ENCODE measurements at regions not wholly inside any gene's neighbourhood (a gene's known extent, or its start where the extent isn't known, plus 50 kb on each side); places are given as distances from the start of the nearest gene placed in this dataset.
"Not testable (repeated sequence)": the region's sequence is repeated elsewhere in the genome, so short reads cannot be mapped to it uniquely, and the experiment has no call there.

GRCh38 chr2:185583058-185583816, 155.4 kb upstream of the FSIP2 start:
- Histone ChIP-seq H3K9me3 (ENCODE audit: control insufficient read depth in 2 of 3, low read length in 3 of 3) (no peaks in the 10 kb centered on the region), H3K36me3 (ENCODE audit: control insufficient read depth in 2 of 3, insufficient read depth in 3 of 3, low read length in 3 of 3) (no peaks in the 10 kb centered on the region), H3K27me3 (ENCODE audit: control insufficient read depth in 2 of 2, insufficient read depth in 2 of 2, low read length in 2 of 2) (no peaks in the 10 kb centered on the region), H3K27ac (ENCODE audit: low read depth, low read length) (no peak overlapping the region), H3K4me1 (ENCODE audit: control insufficient read depth in 2 of 2, insufficient read depth in 2 of 2, low read length in 2 of 2) (no peaks in the 10 kb centered on the region), H3K4me3 (ENCODE audit: low read length) (no peak overlapping the region)
- H3K4me3 Mint-ChIP-seq: no peak overlapping the region
- intact Hi-C loops (cut with micrococcal nuclease): no loop called here
- ATAC-seq (no peak), DNase-seq (no peak)
- no peaks in the 10 kb centered on the region for H3K36me3 Mint-ChIP-seq
- H3K27me3 Mint-ChIP-seq: no peaks in the 10 kb centered on the region
- H3K9me3 Mint-ChIP-seq: peaks cover 4 to 26% (median 10%) of the 10 kb centered on the region in 11 donors
- CTCF ChIA-PET: no interaction called here
- H3K4me1 Mint-ChIP-seq: no peaks in the 10 kb centered on the region
- POLR2A ChIA-PET: no interaction called here
- no peak overlapping the region for H3K27ac Mint-ChIP-seq

- H3K27ac Mint-ChIP-seq; H3K4me3 Mint-ChIP-seq; H3K36me3 Mint-ChIP-seq; DNase-seq; H3K27ac ChIP-seq (ENCODE audit: low read depth, low read length); intact Hi-C loops (cut with micrococcal nuclease); ATAC-seq; H3K27me3 ChIP-seq (ENCODE audit: control insufficient read depth in 2 of 2, insufficient read depth in 2 of 2, low read length in 2 of 2); H3K4me1 ChIP-seq (ENCODE audit: control insufficient read depth in 2 of 2, insufficient read depth in 2 of 2, low read length in 2 of 2); CTCF ChIA-PET; H3K9me3 ChIP-seq (ENCODE audit: control insufficient read depth in 2 of 3, low read length in 3 of 3); H3K4me1 Mint-ChIP-seq; POLR2A ChIA-PET; H3K27me3 Mint-ChIP-seq; H3K4me3 ChIP-seq (ENCODE audit: low read length); H3K36me3 ChIP-seq (ENCODE audit: control insufficient read depth in 2 of 3, insufficient read depth in 3 of 3, low read length in 3 of 3): not testable (repeated sequence)
- H3K9me3 Mint-ChIP-seq: peaks cover 2 to 26% (median 12%) of the 10 kb centered on the region in 11 donors
Measured at GRCh38 chr2:185585165-185585564, 153.4 kb upstream of the FSIP2 start.

GRCh38 chr2:185591276-185591675, 147.3 kb upstream of the FSIP2 start:
- H3K36me3 ChIP-seq (ENCODE audit: control insufficient read depth in 2 of 3, insufficient read depth in 3 of 3, low read length in 3 of 3); H3K4me1 ChIP-seq (ENCODE audit: control insufficient read depth in 2 of 2, insufficient read depth in 2 of 2, low read length in 2 of 2); CTCF ChIA-PET; DNase-seq; ATAC-seq; POLR2A ChIA-PET; H3K36me3 Mint-ChIP-seq; H3K27ac ChIP-seq (ENCODE audit: low read depth, low read length); H3K27me3 ChIP-seq (ENCODE audit: control insufficient read depth in 2 of 2, insufficient read depth in 2 of 2, low read length in 2 of 2); H3K27ac Mint-ChIP-seq; H3K4me3 Mint-ChIP-seq; H3K9me3 ChIP-seq (ENCODE audit: control insufficient read depth in 2 of 3, low read length in 3 of 3); intact Hi-C loops (cut with micrococcal nuclease); H3K4me1 Mint-ChIP-seq; H3K4me3 ChIP-seq (ENCODE audit: low read length); H3K27me3 Mint-ChIP-seq: not testable (repeated sequence)
- H3K9me3 Mint-ChIP-seq: peaks cover 3 to 13% (median 8%) of the 10 kb centered on the region in 11 donors

DNA sequence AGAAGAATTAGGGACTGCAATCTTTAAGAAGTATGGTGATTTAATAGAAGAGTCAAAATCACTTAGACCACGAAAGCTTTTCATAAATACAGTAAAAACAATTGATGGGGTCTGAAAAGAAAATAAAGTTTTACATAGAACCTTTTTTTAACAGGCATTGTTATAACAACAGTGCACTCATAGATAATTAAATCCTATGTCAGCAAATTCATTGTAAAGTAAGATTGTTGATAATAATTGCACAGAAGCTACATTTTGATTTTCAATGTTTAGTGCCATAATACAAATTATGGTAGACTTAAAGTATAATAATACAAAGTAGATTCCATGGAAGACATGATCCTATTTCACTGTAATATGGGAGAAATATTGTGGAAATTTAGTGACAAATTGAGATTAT, 130.7 kb upstream of the FSIP2 start:
- DNase-seq (no peak), ATAC-seq (no peak)
- Histone ChIP-seq H3K4me1 (ENCODE audit: control insufficient read depth in 2 of 2, insufficient read depth in 2 of 2, low read length in 2 of 2) (no peaks in the 10 kb centered on the region), H3K9me3 (ENCODE audit: control insufficient read depth in 2 of 3, low read length in 3 of 3) (no peaks in the 10 kb centered on the region), H3K36me3 (ENCODE audit: control insufficient read depth in 2 of 3, insufficient read depth in 3 of 3, low read length in 3 of 3) (no peaks in the 10 kb centered on the region), H3K27ac (ENCODE audit: low read depth, low read length) (no peak overlapping the region), H3K27me3 (ENCODE audit: control insufficient read depth in 2 of 2, insufficient read depth in 2 of 2, low read length in 2 of 2) (no peaks in the 10 kb centered on the region), H3K4me3 (ENCODE audit: low read length) (no peak overlapping the region)
- ChIA-PET CTCF (no interaction called here), POLR2A (no interaction called here)
- Mint-ChIP-seq H3K4me3 (no peak overlapping the region), H3K27me3 (no peaks in the 10 kb centered on the region), H3K27ac (no peak overlapping the region), H3K4me1 (no peaks in the 10 kb centered on the region), H3K36me3 (no peaks in the 10 kb centered on the region), H3K9me3 (peaks cover 0 to 11% (median 0%) of the 10 kb centered on the region in 11 donors)
- intact Hi-C loops (cut with micrococcal nuclease): no loop called here

DNA sequence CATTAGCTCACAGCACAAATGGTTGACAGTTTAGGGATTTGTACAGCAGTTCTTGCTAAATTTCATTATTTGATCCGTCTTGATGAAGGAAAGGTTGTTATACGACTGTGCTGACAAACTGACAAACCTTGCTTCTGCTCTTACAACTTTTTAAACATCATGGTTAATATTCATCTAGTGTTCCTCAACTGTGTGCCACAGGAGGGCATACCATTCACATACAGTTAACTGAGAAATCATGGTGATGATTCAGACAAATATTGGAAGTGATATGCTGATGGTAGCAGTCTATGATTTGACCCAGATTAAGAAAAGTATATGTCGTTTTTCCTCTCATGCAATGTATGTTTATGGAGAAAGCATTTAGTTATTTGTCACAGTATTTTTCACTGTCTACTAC, 129.8 kb upstream of the FSIP2 start:
- CTCF ChIA-PET: no interaction called here
- Mint-ChIP-seq H3K36me3 (no peaks in the 10 kb centered on the region), H3K27me3 (no peaks in the 10 kb centered on the region), H3K27ac (no peak overlapping the region), H3K4me3 (no peak overlapping the region), H3K4me1 (no peaks in the 10 kb centered on the region), H3K9me3 (peaks cover 0 to 11% (median 1%) of the 10 kb centered on the region in 11 donors)
- H3K4me3 ChIP-seq (ENCODE audit: low read length): no peak overlapping the region
- intact Hi-C loops (cut with micrococcal nuclease): no loop called here
- no peaks in the 10 kb centered on the region for H3K36me3 ChIP-seq (ENCODE audit: control insufficient read depth in 2 of 3, insufficient read depth in 3 of 3, low read length in 3 of 3)
- POLR2A ChIA-PET: no interaction called here
- H3K27ac ChIP-seq (ENCODE audit: low read depth, low read length): no peak overlapping the region
- DNase-seq (no peak), ATAC-seq (no peak)
- H3K27me3 ChIP-seq (ENCODE audit: control insufficient read depth in 2 of 2, insufficient read depth in 2 of 2, low read length in 2 of 2): no peaks in the 10 kb centered on the region
- H3K9me3 ChIP-seq (ENCODE audit: control insufficient read depth in 2 of 3, low read length in 3 of 3): no peaks in the 10 kb centered on the region
- H3K4me1 ChIP-seq (ENCODE audit: control insufficient read depth in 2 of 2, insufficient read depth in 2 of 2, low read length in 2 of 2): no peaks in the 10 kb centered on the region

GRCh38 chr2:185610301-185610700, 128.3 kb upstream of the FSIP2 start:
- Histone ChIP-seq H3K9me3 (ENCODE audit: control insufficient read depth in 2 of 3, low read length in 3 of 3) (no peaks in the 10 kb centered on the region), H3K36me3 (ENCODE audit: control insufficient read depth in 2 of 3, insufficient read depth in 3 of 3, low read length in 3 of 3) (no peaks in the 10 kb centered on the region), H3K27me3 (ENCODE audit: control insufficient read depth in 2 of 2, insufficient read depth in 2 of 2, low read length in 2 of 2) (no peaks in the 10 kb centered on the region), H3K4me1 (ENCODE audit: control insufficient read depth in 2 of 2, insufficient read depth in 2 of 2, low read length in 2 of 2) (no peaks in the 10 kb centered on the region), H3K4me3 (ENCODE audit: low read length) (no peak overlapping the region), H3K27ac (ENCODE audit: low read depth, low read length) (no peak overlapping the region)
- no peaks in the 10 kb centered on the region for H3K4me1 Mint-ChIP-seq
- no peak overlapping the region for H3K27ac Mint-ChIP-seq
- H3K4me3 Mint-ChIP-seq: no peak overlapping the region
- ChIA-PET POLR2A (no interaction called here), CTCF (no interaction called here)
- ATAC-seq (no peak), DNase-seq (no peak)
- H3K9me3 Mint-ChIP-seq: peaks cover 0 to 11% (median 1%) of the 10 kb centered on the region in 11 donors
- intact Hi-C loops (cut with micrococcal nuclease): no loop called here
- no peaks in the 10 kb centered on the region for H3K36me3 Mint-ChIP-seq
- H3K27me3 Mint-ChIP-seq: no peaks in the 10 kb centered on the region

- no peaks in the 10 kb centered on the region for H3K27me3 Mint-ChIP-seq
- ChIA-PET CTCF (no interaction called here), POLR2A (no interaction called here)
- H3K36me3 ChIP-seq (ENCODE audit: control insufficient read depth in 2 of 3, insufficient read depth in 3 of 3, low read length in 3 of 3): no peaks in the 10 kb centered on the region
- no peaks in the 10 kb centered on the region for H3K27me3 ChIP-seq (ENCODE audit: control insufficient read depth in 2 of 2, insufficient read depth in 2 of 2, low read length in 2 of 2)
- no peak overlapping the region for H3K4me3 Mint-ChIP-seq
- intact Hi-C loops (cut with micrococcal nuclease): no loop called here
- DNase-seq: no peak
- H3K4me3 ChIP-seq (ENCODE audit: low read length): no peak overlapping the region
- no peaks in the 10 kb centered on the region for H3K4me1 Mint-ChIP-seq
- H3K9me3 ChIP-seq (ENCODE audit: control insufficient read depth in 2 of 3, low read length in 3 of 3): no peaks in the 10 kb centered on the region
- H3K27ac ChIP-seq (ENCODE audit: low read depth, low read length): no peak overlapping the region
- peaks cover 0 to 17% (median 5%) of the 10 kb centered on the region in 11 donors for H3K9me3 Mint-ChIP-seq
- H3K27ac Mint-ChIP-seq: no peak overlapping the region
- no peaks in the 10 kb centered on the region for H3K4me1 ChIP-seq (ENCODE audit: control insufficient read depth in 2 of 2, insufficient read depth in 2 of 2, low read length in 2 of 2)
- no peaks in the 10 kb centered on the region for H3K36me3 Mint-ChIP-seq
- no peak for ATAC-seq
Measured at GRCh38 chr2:185618625-185619024, 120.0 kb upstream of the FSIP2 start.

Data from naive thymus-derived CD4-positive, alpha-beta T cell (primary cell).